HG03097 (cell line): ENCODE measurements at regions not wholly inside any gene's neighbourhood (a gene's known extent, or its start where the extent isn't known, plus 50 kb on each side); places are given as distances from the start of the nearest gene placed in this dataset.

ENCODE experiments used
- ATAC-seq: cut with Tn5 transposase; IDR thresholded peaks from one replicate; pipeline ENCODE4 v1.9.1; 2021; ENCODE audit not compliant: unreplicated experiment, low FRiP score

DNA sequence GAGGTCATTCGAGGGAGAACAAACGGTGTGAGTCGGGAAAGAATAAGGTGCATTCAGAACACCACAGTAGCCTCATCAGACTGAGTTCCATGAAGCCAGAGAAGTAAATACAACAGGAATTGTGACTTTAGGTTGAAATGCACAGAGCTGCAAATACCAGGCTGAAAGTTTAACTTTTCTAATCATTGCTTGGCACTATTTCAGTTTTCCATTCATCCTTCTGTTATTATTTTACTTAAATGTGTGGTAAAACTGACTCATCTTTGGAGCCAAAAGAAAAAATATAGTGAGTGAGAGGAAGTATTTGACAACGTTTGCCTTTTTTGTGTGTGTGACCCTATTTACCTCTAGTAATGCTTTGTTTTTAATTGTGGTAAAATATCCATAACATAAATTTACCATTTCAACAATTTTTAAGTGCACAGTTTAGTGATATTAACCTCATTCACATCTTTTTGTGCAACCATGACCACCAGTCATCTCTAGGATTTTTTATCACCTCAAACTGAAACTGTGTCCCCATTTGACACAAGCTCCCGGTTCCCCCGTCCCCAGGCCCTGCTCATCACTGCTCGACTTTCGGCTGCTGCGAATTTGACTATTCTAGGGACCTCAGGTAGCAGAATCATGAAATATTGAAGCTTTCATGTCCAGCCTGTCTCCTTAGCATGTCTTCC lies 166.8 kb downstream of the HSD17B3 start:
- ATAC-seq: no peak

DNA sequence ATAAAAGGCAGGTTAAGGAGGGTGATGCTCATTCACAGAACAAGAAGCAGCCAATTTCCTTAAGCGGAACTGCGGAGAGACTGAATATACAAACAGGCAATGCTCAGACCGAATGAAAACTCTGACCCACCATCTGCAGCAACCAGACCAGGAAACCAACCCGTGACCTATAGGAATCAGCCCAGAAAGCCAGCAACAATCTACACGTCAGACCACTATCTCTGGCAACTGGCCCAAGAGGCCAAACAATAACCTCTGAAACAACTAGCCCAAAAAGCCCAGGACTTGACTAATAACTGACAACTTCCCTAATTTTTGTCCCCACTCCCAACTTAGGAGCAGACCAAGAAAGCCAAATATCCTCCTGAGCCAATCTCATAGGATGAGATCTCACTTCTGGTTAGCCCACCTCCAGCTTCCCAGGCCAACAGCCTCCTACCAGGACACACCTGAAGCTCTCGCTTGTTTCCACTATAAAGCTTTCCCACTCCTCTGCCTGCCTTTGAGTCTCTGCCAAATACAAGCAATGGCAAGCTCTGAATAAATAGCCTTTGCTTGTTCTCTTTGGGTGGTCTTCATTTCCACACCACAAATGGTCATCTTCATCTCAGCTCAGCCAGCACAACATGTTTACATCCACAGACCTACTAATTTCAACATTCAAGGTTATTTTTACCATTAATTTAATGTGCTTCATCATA lies 168.5 kb downstream of the HSD17B3 start:
- no peak for ATAC-seq

DNA sequence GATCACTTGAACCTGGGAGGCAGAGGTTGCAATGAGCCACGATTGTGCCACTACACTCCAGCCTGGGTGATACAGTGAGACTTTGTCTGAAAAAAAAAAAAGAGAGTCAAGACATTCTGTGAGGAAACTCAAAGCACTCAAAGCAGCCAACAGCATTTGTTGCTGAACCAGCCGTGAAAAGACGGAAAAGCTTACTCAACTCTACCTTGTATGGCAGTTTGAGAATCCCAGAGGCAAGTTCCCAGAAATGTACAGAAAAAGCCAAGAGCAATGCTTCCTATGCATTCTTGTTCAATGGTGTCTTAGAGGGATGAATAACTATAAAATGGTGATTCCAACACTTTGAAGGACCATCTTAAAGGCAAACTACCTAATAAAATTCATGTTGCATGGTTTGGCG lies 170.2 kb downstream of the HSD17B3 start:
- ATAC-seq: no peak

DNA sequence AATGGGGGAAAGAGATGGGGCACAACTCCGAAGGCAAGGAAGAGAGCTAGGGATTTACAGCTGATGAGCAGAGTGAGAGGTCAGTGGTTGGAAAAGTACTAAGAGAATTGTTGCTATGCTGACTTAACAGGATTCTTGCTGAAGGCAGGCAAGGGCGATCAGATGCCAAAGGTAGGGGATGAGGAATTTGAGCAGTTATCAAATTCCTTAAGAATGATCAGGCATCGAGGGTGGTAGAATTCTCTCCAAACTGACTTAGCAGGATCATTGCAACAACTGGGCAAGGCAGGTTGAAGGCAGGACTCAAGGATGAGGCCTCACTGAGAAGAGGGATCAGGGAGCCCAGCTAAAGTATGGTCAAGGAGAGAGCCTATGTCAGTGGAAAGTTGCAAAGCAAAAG lies 171.0 kb downstream of the HSD17B3 start:
- no peak for ATAC-seq

DNA sequence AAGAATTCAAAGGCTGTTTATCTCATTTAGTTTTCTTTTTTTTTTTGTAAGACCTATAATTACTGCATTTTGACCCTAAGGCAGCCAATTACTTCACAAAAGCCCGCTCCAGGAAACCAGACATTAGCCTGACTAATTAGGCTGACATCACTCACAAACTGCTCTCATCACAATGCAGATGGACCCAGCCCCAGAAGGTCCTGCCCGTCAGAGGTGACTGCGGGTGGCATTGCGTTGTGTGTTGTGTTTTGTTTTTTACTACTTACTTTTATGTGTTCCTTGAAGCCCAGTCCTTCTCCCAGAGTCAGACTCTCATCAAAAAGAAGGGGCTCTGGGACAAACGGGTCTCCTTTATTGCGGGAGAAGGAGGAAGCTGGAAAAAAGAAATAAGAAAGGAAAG lies 172.2 kb downstream of the HSD17B3 start:
- no peak for ATAC-seq

DNA sequence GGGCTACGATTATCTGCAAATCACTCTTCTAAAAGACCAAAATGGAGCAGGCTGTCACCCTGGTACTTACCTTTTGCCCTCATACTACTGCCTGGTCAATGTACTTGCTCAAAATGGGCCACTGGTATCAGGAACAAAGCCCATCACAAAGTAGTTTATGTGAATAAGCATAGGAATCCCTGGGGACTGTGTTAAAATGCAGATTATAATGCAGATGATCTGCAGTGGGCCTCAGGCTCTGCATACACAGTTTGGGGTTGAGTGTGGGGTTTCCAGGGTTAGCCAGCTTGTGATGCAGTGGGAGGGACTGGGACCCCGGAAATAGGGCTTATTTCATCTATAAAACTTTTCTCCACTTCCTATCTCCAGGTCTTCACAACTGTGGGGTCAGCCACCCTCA lies 173.1 kb downstream of the HSD17B3 start:
- no peak for ATAC-seq

DNA sequence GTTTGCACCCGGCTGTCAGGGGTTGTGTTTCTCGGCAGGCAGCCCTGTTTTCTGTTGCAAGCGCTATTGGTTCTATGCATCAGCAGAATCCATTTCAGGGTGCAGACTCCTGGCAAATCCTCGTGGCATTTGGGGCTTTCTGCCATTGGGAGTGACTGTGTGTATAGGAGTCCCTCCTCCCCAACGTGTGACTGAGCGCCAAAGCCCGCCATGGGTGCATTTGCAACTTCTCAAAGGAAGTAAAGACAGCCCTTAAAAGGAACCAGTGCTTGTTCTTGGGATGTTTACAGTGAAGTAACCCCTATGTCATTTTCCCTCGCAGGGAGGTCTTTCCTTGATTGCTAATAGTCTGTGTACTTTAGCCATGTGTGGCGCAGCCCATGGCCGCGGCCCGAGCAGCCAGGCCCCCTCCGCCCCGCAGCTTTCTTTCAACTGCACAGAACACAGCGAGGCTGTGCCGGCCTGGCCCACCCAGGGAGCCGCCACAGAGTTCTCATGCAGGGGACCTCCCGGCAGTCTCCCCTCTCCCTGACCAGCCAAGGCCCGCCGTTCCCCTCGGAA lies 175.6 kb downstream of the HSD17B3 start:
- no peak for ATAC-seq

DNA sequence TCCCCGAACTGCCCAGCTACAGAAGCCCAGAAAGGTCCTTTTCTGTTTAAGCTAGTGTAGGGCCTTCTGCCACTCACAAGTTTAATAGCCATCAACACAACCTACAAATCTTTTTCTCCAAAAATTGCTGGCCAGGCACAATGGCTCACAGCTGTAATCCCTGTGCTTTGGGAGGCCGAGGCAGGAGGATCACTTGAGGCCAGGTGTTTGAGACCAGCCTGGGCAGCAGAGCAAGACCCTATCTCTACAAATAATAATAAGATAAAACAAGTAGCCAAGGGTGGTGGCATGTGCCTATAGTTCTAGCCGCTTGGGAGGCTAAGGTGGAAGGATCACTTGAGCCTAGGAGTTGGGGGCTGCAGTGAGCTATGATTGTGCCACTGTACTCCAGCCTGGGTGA lies 176.4 kb downstream of the HSD17B3 start:
- no peak for ATAC-seq

DNA sequence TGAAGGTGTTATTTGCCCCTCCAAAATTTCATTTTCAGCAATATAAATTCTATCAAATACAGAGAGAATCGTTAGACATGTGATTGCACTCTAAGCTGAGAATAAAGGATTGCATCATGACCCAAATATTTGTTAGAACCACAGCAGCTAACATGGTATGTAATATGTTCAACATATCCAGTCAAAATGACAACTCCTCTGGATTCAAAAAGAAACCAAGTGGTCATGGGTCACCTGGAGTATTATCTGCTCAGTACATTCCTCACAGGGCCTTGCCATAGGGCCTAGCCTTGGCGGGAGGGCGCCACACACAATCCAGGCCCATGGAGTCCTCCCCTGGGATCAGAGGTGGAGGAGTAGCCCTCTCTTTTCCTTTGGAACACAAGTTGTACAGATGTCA lies 179.2 kb downstream of the HSD17B3 start:
- no peak for ATAC-seq

DNA sequence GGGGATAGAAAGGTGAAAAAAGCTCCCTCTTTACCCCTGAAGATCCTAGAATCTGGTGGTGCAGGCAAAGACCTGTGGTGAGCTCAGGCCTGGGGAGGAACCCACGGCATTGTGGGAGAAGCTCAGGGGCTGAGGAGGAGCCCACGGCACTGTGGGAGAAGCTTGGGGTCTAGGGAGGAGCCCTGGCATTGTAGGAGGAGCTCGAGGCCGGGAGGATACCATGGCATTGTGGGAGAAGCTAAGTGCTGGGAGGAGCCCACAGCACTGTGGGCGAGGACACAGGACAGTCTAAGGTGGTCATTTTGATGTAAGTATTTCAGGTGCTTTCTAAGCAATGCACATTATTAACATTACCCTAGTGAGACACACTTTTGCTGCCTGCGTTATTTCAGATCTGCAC lies 179.7 kb downstream of the HSD17B3 start:
- ATAC-seq: no peak

DNA sequence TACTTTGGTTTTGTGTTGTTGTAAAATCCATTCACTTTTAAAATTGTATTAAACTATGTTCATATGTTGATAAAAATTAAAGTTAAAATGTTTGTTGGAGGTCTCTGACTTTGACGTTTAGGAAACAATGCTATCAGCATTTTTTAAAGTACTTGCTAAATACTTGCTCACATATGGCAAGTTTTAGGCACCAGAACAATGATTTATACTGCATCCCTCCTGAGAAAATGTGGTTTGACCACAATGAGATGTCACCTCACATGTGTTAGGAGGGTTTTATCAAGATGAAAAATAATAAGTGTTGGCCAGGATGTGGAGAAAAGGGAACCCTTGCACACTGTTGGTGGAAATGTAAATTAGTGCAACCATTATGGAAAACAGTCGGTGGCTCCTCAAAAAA lies 180.8 kb downstream of the HSD17B3 start:
- ATAC-seq: no peak

DNA sequence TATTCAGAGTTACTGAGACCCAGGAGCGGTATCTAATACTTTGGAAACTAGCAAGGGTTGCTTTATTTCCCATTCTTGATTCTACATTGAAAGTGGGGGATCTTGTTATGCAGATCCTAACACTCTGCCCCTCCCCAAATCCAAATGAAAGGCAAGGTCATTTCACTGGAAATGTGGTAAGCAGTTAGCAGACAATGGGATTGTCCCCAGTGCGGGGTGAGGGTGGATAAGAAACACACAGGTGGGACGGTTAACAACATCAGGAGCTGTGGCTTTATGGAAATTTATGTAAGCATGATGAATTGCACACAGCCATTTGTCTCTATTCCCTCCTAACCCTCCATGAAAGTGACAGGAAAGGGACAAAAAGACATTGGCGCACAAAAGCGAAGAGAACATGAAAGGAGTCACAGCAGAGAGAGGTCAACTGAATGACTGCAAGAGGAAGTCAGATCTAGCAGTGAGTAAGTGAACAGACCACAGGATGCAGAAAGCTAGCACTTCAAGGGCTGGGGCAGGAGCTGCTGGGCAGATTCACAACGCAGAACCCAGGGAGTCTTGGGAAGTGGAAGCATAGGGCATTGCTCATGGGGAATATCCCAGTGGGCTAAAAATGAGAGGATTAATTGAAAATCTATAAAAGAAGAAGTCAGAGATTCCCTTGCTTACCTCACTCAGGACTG lies 184.4 kb downstream of the HSD17B3 start:
- ATAC-seq: no peak

DNA sequence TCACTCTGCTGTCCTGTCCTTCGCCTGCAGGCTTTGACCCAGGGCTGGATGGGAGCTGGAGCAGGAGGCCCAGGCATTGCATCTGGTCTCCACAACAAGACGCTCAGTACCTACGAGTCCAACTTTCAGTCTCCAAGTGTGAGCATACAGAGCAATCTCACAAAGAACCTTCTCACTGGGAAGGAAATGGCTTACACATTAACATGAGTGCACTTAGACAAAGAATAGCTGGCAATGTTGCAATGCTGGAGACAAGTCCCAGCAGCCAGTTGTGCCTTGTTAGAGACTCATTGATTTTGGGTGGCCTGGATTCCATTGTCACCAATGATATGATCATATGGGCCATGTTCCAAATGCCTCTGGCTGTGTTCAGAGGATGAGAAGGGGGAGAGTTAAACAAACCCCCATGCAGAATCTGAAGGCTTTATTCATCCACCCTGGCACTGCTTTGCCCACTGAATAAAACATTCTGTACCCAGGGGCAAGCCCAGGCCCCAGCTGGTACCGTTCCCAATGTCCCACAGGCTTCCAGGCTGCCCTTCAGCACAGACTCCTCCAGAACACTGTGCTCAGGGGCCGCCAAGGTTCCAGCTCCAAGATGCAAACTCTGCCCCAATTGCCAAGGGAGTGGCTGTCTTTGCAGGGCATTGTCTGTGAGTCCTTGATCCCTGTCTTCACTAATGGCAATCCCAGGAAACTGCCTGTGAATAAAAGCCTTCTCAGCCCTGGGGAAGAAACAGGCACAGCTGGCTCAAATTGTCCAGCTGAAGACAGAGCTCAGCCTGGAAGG lies 185.5 kb downstream of the HSD17B3 start:
- no peak for ATAC-seq

DNA sequence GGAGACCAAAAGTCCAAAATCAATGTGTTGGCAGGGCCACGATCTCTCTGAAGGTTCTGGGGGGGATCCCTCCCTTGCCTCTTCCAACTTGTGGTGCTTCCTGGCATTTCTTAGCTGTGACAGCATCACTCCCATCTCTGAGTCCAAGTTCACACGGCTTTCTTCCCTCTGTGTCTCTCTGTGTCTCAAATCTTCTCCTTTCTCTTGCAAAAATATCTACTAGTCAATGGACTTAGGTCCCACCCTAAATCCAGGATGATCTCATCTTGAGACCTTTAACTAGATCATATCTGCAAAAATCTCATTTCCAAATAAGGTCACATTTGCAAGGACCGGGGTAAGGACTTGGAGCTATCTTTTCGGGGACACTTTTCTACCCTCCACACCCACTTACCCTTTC lies 186.1 kb downstream of the HSD17B3 start:
- ATAC-seq: no peak

DNA sequence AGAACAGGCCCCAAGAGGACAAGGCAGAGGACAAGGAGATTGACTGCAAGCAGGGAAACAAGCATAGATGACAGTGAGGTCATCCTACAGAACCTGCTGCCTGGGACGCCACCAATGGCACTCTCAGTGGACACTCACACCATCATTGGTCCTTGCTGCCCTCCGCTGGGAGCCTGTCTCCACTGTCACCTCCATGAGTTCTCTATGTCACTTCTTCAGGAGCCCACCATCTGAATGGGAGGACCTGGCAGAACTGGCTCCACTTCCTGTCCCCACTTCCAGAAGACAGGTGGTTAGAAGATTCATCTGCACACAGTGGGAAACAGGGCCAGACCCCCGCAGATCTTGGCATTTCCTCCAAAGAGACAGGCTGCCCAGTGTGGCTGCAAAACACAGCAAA lies 188.9 kb downstream of the HSD17B3 start:
- no peak for ATAC-seq

DNA sequence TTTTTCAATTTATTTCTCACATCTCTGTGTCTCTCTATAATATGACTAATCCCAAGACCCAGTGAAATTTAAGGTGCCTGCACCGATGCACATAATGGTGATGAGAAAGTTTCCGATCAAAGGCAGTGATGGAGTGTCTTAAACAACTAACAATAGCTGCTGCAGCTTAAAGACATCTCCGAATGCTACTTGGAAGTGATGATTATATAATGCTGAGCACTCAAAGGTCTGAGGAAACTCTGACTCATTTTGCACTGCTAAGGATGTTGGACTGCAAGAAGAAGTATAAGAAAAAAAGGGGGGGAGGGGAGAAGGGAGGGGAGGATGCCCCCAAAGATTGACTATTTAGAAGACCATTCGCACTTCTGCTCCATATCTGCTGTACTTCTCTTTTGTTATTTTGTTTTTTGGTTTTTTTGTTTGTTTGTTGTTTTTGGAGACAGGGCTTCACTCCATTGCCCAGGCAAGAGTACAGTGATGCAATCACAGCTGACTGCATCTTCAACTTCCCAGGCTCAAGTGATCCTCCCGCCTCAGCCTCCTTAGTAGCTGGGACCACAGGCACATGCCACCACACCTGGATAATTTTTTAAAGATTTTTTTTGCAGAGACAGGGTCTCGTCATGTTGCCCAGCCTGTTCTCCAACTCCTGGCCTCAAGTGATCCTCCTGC lies 192.2 kb downstream of the HSD17B3 start:
- ATAC-seq: no peak

DNA sequence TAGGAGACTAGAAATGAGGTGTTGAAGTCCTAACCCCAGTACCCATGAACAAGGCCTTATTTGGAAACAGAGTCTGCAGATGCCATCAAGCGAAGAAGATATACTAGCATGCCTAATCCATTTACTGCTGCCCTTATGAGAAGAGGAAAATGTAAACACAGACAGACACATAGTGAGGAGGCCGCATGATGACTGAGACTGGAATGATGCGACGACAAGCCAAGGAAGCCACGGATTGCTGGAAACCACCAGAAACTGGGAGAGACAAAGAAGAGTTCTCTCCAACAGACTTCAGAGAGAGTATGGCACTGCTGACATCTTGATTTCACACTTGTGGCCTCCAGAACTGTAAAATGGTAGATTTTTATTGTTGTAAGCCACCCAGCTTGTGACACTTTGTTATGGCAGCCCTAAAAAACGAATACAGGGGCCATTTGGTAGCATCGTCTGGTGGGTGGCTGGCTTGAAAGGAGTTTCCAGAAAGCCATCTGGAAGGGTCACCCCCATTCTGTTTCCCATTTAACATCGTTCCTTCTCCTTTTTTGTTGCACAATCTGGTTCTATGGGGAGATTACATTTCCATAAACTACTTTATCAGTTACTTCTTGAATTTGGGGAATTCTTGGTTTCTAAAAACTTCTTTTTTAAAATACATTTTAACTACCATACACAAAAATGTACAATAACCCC lies 193.1 kb downstream of the HSD17B3 start:
- no peak for ATAC-seq

DNA sequence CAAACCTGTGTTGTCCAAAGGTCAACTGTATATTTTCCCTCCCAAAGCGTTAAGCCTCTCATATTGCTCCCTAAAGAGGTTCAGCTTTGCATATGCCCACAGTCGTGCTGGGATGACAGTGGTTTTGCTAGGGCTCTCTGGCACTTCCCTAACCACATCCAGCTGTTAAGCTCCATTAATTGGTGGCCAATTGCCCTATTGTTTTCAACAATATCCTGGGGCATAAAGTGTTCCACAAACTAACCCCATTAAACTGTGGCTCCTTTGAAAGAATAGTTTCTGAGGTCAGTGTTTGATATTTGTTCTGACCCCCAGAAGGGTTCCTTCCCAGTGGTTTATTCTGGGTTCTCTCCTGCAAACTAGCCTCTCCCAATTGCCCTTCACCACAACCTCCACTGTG lies 194.5 kb downstream of the HSD17B3 start:
- ATAC-seq: no peak

DNA sequence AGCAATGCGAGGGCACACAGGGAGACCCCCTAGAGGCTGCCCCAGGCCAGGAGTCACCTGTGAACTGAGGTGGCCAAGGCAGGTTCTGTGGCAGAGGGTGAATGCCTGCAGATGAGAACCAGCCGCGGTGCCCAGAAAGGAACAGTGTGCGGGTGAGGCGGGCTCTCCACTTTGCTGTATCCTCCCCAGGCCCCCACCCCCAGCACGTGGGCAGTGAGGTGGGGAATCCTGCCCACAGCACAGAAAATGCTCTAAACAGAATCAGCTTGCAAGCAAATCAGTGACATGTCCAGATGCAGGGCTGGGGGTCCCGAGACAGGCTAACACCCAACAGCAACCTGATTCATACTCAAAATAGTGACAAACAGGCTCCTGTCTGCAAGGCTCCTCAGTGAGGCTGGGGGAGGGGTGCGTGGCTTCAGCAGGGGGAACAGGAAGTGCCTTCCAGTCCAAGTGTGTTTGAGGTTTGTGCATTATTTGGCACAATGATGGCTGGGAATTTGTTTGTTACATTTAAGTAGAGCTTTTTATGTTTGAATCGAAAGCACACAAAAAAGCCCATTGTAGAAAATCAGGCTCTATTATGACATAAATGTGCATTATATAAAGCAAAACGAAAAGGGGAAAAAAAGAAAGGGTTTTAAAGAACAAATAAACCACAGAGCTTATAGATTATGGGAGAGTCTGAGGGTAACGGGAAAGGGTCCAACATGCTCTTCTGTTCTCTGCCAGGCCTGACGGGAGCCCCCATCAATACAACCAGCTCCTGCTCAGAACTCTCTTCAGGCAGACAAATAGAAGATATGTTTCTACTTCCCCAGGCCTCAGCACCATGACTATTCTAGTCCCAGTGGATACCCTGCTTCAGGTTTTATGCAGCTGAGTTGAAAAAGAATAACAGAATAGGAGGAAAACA lies 201.3 kb downstream of the HSD17B3 start:
- no peak for ATAC-seq
